ENCODE measurements at regions not wholly inside any gene's neighbourhood (a gene's known extent, or its start where the extent isn't known, plus 50 kb on each side); places are given as distances from the start of the nearest gene placed in this dataset.

DNA sequence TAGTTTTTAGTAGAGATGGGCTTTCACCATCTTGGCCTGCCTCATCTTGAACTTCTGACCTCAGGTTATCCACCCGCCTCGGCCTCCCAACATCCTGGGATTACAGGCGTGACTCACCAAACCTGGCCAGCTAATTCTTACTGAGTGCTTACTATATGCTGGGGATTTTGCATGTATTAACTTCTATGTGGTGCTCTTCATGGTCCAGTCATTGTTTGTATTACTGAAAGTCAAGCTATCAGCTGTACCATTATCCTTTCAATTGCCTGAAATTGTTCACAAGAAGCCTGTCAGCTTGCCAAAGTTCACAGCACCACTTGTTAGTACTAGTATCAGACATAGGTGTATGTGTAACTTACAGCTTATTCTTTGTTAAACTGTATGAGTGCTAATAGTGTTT is 1272.1 kb downstream of the ARAP2 start:
- no peak overlapping the region for H3K4ac ChIP-seq (ENCODE audit: low read depth, low read length)
- H3K36me3 Mint-ChIP-seq (ENCODE audit: insufficient read depth in 1 of 3, low read depth in 3 of 3): no peaks in the 10 kb centered on the region; a peak in 1 of 7 replicates
- TF ChIP-seq, protein P1, sequence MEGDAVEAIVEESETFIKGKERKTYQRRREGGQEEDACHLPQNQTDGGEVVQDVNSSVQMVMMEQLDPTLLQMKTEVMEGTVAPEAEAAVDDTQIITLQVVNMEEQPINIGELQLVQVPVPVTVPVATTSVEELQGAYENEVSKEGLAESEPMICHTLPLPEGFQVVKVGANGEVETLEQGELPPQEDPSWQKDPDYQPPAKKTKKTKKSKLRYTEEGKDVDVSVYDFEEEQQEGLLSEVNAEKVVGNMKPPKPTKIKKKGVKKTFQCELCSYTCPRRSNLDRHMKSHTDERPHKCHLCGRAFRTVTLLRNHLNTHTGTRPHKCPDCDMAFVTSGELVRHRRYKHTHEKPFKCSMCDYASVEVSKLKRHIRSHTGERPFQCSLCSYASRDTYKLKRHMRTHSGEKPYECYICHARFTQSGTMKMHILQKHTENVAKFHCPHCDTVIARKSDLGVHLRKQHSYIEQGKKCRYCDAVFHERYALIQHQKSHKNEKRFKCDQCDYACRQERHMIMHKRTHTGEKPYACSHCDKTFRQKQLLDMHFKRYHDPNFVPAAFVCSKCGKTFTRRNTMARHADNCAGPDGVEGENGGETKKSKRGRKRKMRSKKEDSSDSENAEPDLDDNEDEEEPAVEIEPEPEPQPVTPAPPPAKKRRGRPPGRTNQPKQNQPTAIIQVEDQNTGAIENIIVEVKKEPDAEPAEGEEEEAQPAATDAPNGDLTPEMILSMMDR (conservative IDR thresholded peaks at IDR 0.05): no peak
- no peaks in the 10 kb centered on the region for H3K4me1 ChIP-seq (ENCODE audit: insufficient read depth, low read length)
- H4K5ac ChIP-seq (ENCODE audit: insufficient read length, low read depth, low read length): no peak overlapping the region
- no peak overlapping the region for H3K18ac ChIP-seq (ENCODE audit: insufficient read length, low read depth, low read length)
- no peak overlapping the region for H3K56ac ChIP-seq (ENCODE audit: insufficient read length, low read depth, low read length)
- H3K23ac ChIP-seq (ENCODE audit: insufficient read length, low read depth, low read length): no peak overlapping the region
- H2BK20ac ChIP-seq (ENCODE audit: low read depth, low read length, poor library complexity, severe bottlenecking): no peak overlapping the region
- no peak overlapping the region for H2BK5ac ChIP-seq (ENCODE audit: insufficient read length, low read length)
- H3K27me3 ChIP-seq (ENCODE audit: insufficient read depth, low read length): no peaks in the 10 kb centered on the region
- no peak overlapping the region for H2AFZ ChIP-seq (ENCODE audit: low read length)
- H2BK120ac ChIP-seq (ENCODE audit: low read depth, low read length, poor library complexity, severe bottlenecking): no peak overlapping the region
- no peak overlapping the region for H2AK5ac ChIP-seq (ENCODE audit: insufficient read length, low read length)
- no peak overlapping the region for H2BK15ac ChIP-seq (ENCODE audit: low read depth, low read length)
- H3K79me1 ChIP-seq (ENCODE audit: insufficient read depth, low read depth, low read length, poor library complexity, severe bottlenecking): no peaks in the 10 kb centered on the region
- no peak overlapping the region for H3K4me2 ChIP-seq (ENCODE audit: insufficient read depth, insufficient read length, low read length)
- H4K8ac ChIP-seq (replicated peaks; ENCODE audit: insufficient read length, low read depth, low read length): no peak overlapping the region
- H4K20me1 ChIP-seq (ENCODE audit: control insufficient read depth, insufficient read depth, insufficient read length): no peaks in the 10 kb centered on the region
- H3K9me3 Mint-ChIP-seq: no peaks in the 10 kb centered on the region
- H3K4me1 Mint-ChIP-seq: no peaks in the 10 kb centered on the region
- no peaks in the 10 kb centered on the region for H3K9me3 ChIP-seq (ENCODE audit: control insufficient read depth, low read depth, low read length)
- no peak overlapping the region for H3K4me3 Mint-ChIP-seq
- H3K79me2 ChIP-seq (ENCODE audit: insufficient read depth, low read length): no peaks in the 10 kb centered on the region
- H3K27ac ChIP-seq (ENCODE audit: insufficient read length, low read depth, low read length): no peak overlapping the region
- WGBS (ENCODE audit: extremely low coverage, insufficient read length, low lambda C conversion rate): no CpG with 5 or more reads among the region's 3 CpGs
- no peak for DNase-seq
- H3T11ph ChIP-seq (ENCODE audit: low read length): no peak overlapping the region
- no peak overlapping the region for H2BK12ac ChIP-seq (ENCODE audit: insufficient read length, low read depth, low read length)
- H3K23me2 ChIP-seq (ENCODE audit: insufficient read length, low read depth, low read length, poor library complexity, severe bottlenecking): no peaks in the 10 kb centered on the region
- no peak overlapping the region for H3K14ac ChIP-seq (ENCODE audit: insufficient read depth, low read length)
- H3K27ac Mint-ChIP-seq: no peak overlapping the region
- H3K9ac ChIP-seq (ENCODE audit: extremely low read depth, insufficient read length, low read length): no peak overlapping the region
- H3K27me3 Mint-ChIP-seq (ENCODE audit: low read depth): no peaks in the 10 kb centered on the region
- no peak overlapping the region for H4K91ac ChIP-seq (ENCODE audit: insufficient read length, low read depth, low read length)

Data from H9 (cell line).